GM19023 (cell line): ENCODE measurements at regions not wholly inside any gene's neighbourhood (a gene's known extent, or its start where the extent isn't known, plus 50 kb on each side); places are given as distances from the start of the nearest gene placed in this dataset.

ENCODE experiments used
- ATAC-seq: cut with Tn5 transposase; IDR thresholded peaks from one replicate; pipeline ENCODE4 v1.9.1; 2021; ENCODE audit warnings: mild to moderate bottlenecking, moderate library complexity; ENCODE audit not compliant: unreplicated experiment

DNA sequence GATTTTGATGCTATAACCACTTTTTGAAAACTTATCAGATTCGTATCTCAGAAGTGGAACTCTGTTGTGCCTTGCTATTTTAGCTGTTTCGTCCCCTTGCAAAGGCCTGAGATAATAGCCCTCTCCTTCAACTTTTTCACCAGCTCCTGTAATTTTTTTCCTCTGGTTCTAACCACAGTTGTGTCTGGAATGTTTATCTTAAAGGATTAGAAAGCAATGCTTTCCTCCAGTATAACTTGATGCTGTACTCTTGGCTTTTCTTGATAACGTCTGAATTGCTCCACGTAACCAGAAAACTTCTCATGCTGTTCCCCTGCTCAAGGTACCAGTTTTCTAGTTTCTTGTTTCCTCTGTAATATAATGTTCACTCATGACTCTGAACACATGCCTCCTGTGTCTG, 209.4 kb downstream of the DTWD2 start:
- no peak for ATAC-seq

- no peak for ATAC-seq
Observed at GRCh38 chr5:118777189-118777736, 211.1 kb downstream of the DTWD2 start.

GRCh38 chr5:118776755-118777154, 211.6 kb downstream of the DTWD2 start:
- peak; percentile 71 for ATAC-seq

DNA sequence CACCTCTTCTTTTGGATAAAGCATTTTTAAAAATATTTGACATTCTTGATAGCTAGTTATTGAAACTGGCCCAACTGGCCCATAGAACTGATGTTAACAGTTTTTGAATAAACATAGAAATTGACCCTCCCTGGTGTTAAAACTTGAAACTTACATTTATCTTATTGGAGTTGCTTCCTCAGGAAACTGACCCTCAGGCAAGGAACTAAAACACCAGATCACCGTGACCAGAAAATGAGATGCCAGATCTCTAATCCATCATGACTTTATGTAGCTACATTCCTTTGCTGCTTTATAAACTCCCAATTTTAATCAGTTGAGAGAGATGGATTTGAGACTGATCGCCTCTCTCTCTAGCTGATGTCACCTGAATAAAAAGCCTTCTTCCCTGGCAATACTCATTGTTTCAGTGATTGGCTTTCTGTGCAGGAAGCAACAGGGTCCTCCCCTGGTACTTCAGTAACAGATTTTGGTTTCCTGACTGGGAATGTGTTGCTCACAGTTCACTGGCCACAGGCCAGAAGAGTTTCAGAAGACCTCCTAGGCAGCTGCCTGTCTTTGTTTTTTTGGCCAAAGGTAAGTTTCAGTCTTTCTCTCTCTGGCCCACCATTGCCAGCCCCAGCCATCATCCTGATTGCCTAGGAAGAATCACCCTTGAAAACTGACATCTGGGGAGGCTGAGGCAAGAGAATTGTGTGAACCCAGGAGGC, 212.4 kb downstream of the DTWD2 start:
- ATAC-seq, result no peak

DNA sequence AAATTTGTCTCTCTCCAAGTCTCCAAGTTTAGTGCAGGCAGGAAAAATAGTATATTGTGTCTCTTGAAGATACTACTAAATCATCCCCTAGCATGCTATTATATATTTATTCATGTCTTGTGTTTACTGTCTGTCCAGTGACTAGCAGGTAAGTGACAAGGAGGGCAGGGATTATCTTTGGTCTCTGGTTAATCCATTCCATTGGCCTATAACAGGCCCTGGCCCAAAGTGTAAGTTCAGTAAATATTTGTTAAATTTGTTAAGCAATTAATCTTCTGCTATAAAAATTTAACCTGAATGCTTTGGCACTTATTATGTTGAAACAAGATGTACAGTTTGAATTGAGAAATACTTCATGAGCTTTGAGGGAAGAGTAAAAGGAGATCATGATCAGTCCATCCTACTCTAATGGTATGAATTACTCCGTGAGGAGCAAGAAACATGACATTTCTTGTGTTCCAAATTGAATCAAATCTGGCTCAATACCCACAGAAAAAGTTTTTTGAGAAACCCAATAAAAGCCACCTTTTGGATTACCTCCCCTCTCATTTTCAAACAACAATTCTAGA, 219.7 kb downstream of the DTWD2 start:
- ATAC-seq, result no peak

DNA sequence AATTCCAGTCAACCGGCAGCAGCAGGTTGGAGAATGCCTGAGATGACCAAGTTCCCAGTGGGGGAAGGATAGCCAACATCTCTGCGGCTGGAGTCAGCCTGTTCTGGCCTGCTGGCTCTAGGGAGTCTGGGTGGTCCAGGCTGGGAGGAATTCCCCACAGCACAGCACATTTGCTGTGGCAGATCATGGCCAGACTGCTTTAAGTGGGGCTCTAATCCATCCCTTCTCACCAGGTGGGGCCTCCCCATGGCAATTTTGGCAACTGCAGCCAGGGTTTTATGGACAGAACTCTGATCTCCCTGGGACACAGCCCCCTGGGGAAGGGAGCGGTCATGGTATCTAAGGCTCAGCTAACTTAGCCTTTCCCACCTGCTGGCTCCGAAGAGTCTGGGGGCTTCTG, 226.1 kb downstream of the DTWD2 start:
- no peak for ATAC-seq

DNA sequence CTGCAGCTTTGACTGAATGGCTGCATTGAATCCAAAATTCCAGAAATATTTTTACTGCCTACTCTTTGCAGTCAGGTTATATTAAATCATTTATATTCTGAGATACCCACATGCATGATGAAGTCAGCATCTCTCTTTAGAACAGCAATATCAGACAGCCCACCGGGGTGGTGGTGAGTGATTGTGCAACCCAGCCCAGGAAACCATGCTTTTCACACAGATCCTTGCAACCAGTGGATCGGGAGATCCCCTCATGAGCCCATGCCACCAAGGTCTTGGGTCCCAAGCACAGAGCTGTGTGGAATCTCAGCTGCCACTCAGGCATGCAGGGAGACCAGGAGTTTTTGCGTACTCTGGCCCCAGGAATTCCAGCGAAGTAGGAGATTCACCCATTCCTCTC, 226.5 kb downstream of the DTWD2 start:
- ATAC-seq, result no peak

GRCh38 chr5:118752969-118753368, 235.4 kb downstream of the DTWD2 start:
- no peak for ATAC-seq

DNA sequence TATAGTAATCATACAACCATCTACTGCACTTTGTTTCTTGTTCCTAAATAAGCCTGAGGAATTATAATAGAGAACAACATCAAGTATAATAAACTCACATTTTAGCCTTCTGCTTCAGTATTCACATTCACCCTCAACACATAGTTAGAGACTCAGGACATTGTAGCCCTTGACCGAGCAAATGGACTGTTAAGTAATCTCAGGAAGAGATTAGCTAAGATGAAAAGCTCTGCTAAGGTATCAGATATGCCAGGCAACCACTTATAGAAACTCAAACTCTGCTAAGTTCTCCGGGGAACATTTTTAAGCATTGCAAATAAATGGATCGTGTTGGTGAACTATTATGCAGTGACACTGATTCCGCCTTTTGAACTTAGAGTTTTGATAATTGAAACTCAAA, 252.0 kb downstream of the DTWD2 start:
- ATAC-seq, result no peak

DNA sequence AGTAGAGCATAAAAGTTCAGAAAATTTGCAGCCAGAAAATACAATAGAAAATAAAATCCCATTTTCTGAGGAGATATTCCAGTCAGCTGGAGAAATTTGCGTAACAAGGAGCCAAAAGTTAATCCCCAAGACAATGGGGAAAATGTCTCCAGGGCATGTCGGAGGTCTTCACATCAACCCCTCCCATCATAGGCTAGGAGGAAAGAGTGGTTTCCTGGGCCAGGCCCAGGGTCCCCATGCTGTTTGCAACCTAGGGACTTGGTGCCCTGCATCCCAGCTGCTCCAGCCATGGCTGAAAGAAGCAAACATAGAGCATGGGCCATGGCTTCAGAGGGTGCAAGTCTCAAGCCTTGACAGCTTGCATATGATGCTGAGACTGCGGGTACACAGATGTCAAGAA, 255.0 kb downstream of the DTWD2 start:
- no peak for ATAC-seq

DNA sequence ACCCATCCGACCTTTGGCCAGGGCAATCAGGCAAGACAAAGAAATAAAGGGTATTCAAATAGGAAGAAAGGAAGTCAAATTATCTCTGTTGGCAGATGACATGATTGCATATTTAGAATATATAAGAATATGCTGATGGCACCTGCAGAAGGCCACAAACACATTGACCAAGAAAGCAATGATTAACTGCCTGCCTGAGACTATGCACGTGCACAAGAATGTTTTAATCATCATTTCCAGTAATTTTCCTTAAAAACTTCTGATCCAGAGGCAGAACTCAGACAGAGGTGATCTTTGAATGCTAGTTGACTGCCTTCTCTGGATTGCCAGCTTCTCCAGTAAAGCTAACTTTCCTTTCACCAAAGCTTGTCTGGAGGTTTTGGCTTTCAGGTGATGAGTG, 260.2 kb downstream of the DTWD2 start:
- ATAC-seq, result no peak

DNA sequence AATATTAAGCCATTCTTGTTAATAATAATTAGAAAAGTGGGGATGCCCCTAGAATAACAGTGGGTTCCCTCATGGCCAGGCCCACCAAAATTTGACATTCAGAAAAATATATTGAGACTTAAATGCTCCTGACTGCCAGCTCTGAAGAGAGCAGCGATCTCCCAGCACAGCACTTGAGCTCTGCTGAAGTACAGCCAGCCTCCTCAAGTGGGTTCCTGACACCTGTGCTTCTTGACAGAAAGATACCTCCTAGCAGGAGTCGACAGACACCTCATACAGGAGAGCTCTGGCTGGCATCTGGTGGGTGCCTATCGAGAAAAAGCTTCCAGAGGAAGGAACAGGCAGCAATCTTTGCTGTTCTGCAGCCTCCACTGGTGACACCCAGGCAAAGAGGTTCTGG, 261.5 kb downstream of the DTWD2 start:
- no peak for ATAC-seq

- ATAC-seq, result peak; percentile 81
Observed at GRCh38 chr5:118723021-118723338, 265.4 kb downstream of the DTWD2 start.

- peak; percentile 66 for ATAC-seq
Observed at GRCh38 chr5:118722122-118723020, 266.0 kb downstream of the DTWD2 start.

GRCh38 chr5:118711727-118712126, 276.6 kb downstream of the DTWD2 start:
- no peak for ATAC-seq

DNA sequence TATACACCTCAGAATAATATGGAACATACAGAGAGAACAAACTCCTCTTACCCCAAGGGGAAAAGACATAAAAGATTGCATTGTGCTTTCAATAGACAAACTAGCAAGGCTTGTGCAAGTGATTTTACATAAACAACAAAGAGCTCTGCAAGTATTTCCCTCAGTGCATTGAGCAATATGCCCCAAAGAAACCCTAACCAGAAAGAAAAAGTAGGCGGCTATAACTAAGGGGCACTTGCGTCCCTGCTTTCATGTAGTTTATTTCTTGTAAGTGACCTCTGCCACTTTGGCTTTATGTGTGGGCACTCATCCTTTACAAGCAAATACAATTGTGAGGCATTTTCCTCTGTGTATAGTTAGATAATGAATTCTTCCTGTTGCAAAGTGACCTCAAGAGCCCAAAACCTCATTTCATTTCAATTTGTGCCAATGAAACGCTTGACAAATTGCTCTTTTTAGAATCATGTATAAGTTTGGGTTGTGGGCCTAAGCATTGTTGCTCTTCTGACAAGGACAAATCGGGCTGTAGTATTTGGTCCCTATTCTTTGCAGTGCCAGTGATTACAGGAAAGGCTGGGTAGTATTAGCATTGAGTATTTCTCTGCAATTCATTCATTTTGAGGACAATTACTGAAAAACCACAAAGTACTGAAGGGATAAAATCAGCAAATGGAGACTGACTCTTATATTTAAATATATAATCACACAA, 282.2 kb downstream of the DTWD2 start:
- ATAC-seq, result no peak

GRCh38 chr5:118703241-118703640, 285.1 kb downstream of the DTWD2 start:
- ATAC-seq, result no peak

DNA sequence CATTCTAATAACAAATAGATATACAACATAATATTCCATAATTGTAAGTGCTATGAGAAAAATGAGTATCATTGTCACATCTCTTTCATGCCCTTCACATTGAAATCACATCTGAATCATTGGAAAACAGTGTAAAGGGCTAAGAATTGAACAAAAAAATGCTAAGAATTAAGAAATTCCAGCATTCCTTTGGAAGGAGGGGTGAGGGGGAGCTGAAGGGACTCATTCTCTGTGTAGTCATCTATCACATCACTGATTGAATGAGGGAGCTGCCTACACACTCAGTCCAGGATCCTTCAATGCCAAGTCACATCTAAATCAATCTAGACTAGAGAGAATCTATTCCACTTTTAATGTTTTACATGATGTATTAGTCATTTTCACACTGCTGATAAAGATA, 286.6 kb downstream of the DTWD2 start:
- no peak for ATAC-seq

DNA sequence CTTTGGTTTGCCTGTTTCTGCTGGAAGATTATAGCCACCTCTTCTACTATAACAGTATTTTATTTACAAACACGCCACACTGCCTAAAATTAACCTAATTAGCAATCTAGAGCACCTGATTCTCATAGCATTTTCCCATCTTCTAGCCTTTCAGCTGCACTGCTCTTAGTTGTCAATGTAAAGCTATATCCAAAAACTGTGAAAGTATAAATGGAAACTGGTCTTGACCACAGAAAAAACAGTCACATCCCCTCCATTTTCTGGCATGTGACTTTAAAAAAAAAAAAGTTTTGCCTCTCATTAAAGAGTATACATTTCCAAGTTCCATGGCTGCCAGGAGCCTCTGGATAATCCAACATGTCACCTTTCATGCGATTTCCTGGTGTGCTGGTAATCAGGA, 287.8 kb downstream of the DTWD2 start:
- no peak for ATAC-seq

DNA sequence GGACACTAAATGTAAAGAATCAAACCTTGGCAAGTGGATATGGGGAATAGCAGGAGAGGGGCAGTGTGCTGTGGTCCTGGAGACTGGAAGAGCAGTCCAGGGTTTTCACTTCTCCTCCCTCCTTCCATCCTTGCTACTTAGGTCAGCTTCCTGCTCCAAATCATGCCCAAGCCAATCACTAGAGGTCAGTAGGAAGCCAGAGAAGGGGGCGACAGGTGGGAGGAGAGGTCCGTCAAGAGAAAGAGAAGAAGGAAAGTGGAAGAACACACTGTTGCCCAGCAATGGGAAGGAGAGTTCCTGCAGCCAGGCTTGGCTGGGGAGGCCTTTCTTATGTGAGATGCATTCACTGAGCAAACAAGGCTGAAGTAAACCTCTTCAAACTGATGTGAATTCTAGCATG, 289.6 kb downstream of the DTWD2 start:
- ATAC-seq, result no peak

DNA sequence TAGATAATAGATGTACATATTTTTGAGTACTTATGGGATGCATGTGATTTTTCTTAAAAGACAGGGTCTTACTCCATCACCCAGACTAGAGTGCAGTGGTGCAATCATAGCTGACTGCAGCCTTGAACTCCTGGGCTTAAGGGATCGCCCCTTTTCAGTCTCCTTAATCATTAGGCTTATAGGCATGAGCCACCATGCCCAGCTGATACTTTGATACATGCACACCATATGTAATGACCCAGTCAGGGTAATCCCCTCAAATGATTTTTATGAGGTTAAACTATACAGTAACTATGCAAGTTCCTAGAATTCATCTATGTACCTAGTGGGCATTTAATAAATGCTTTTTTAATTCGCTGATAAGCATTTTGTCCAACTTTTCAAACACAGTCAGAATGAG, 292.3 kb downstream of the DTWD2 start:
- no peak for ATAC-seq
